Mucosa of rectum (tissue), 2 donors: ENCODE measurements at regions not wholly inside any gene's neighbourhood (a gene's known extent, or its start where the extent isn't known, plus 50 kb on each side); places are given as distances from the start of the nearest gene placed in this dataset.

Experiments
- H3K27ac ChIP-seq, 2 donors: one replicate each; pipeline ENCODE4 v1.7.0; 2013; ENCODE audit warnings: inconsistent platforms in 2 of 2, low read depth in 2 of 2, low read length in 2 of 2
- H3K27me3 ChIP-seq, 2 donors: one replicate each; pipeline ENCODE4 v1.7.0; 2013; ENCODE audit warnings: low read length in 2 of 2; ENCODE audit not compliant: control insufficient read depth in 2 of 2, insufficient read depth in 2 of 2
- H3K36me3 ChIP-seq, 2 donors: one replicate each; pipeline ENCODE4 v1.7.0; 2013; ENCODE audit warnings: low read length in 2 of 2; ENCODE audit not compliant: control insufficient read depth in 2 of 2, insufficient read depth in 2 of 2
- H3K4me1 ChIP-seq, 2 donors: one replicate each; pipeline ENCODE4 v1.7.0; 2013; ENCODE audit warnings: low read length in 2 of 2, mild to moderate bottlenecking in 1 of 2; ENCODE audit not compliant: control insufficient read depth in 2 of 2, insufficient read depth in 2 of 2
- H3K4me3 ChIP-seq, 2 donors: one replicate each; pipeline ENCODE4 v1.7.0; 2013; ENCODE audit warnings: low read length in 2 of 2
- H3K9ac ChIP-seq, 2 donors: one replicate each; pipeline ENCODE4 v1.7.0; 2013; ENCODE audit warnings: low read length in 2 of 2, low read depth in 1 of 2, mild to moderate bottlenecking in 1 of 2
- H3K9me3 ChIP-seq, 2 donors: one replicate each; pipeline ENCODE4 v1.7.0; 2013; ENCODE audit warnings: low read length in 2 of 2; ENCODE audit not compliant: control insufficient read depth in 2 of 2
- donor health status: healthy.
- donor health status: Normal muscosa, but diverticular disease.

DNA sequence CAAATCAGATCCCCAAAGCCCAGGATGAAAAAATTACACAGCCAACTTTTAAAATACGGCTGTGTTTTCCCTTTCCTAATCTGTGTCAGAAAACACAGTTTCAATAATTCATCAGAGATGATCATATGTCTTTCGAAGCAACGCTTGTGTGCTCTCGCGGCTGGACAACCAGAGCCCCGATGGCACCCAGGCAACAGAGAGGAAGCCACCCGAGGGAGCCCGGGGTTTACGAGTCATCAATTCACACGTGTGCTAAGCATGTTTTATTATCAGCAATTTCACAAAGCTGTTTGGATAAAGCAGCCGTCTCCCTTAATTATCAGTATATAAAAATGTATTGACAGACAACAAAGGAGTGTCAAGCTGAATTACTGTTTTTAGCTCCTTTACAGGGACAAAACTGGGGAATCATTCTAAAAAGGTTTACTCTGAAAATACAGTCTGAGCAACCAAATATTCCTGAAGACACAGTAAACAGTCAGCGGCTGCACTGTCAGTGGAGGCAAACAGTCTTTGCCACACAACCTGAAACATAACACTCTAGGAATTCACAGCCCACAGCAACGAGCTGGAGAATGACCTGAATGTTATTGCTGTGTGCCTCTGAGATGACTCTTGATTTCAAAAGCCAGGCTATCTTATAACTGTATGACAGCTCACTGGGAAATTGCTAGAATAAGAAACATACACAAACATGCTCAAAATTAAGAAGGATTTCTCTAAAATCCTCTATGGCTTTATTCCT is 201.0 kb downstream of the SIPA1L2 start:
- Histone ChIP-seq H3K4me1 (no peaks in the 10 kb centered on the region), H3K36me3 (peaks cover 39 to 55% of the 10 kb centered on the region in 2 donors), H3K27me3 (no peaks in the 10 kb centered on the region), H3K9ac (no peak overlapping the region), H3K4me3 (no peak overlapping the region), H3K27ac (no peak overlapping the region), H3K9me3 (no peaks in the 10 kb centered on the region)

DNA sequence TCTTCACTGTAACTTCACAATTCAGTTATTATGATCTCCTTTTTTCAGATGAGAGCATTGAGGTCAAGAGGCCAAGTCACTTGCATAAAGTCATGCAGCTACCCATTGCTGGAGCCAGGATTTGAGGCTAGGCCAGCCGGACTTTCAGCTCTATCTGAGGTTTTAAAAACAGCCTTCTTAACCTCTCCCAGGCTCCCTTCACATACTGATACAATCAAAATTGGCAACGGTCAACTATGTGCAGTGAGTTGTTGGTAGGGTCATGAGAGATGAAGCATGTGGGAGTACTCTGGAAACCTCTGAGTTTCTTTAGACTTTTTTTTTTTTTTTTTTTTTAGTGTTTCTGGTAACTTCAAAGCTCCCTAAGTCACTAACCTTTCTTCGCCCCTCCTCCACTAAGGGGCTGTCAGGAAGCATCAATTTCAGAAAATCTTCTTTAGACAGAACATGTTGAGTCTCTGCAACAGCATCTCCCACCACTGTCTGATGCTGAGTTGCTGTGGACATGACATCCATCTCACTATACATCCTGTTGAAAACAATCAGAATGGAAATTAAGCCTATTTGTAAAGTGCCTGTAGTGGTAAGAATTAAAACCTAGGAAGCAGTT is 201.8 kb downstream of the SIPA1L2 start:
- Histone ChIP-seq H3K9ac (no peak overlapping the region), H3K9me3 (no peaks in the 10 kb centered on the region), H3K4me1 (no peaks in the 10 kb centered on the region), H3K27me3 (no peaks in the 10 kb centered on the region), H3K36me3 (peaks cover 39 to 63% of the 10 kb centered on the region in 2 donors), H3K27ac (no peak overlapping the region), H3K4me3 (no peak overlapping the region)

- H3K36me3 ChIP-seq = peaks cover 36 to 55% of the 10 kb centered on the region in 2 donors
- no peaks in the 10 kb centered on the region for H3K27me3 ChIP-seq
- H3K9ac ChIP-seq = no peak overlapping the region
- no peak overlapping the region for H3K4me3 ChIP-seq
- no peaks in the 10 kb centered on the region for H3K9me3 ChIP-seq
- H3K4me1 ChIP-seq = no peaks in the 10 kb centered on the region
- no peak overlapping the region for H3K27ac ChIP-seq
Observed at GRCh38 chr1:232426801-232427200, 203.1 kb downstream of the SIPA1L2 start.

DNA sequence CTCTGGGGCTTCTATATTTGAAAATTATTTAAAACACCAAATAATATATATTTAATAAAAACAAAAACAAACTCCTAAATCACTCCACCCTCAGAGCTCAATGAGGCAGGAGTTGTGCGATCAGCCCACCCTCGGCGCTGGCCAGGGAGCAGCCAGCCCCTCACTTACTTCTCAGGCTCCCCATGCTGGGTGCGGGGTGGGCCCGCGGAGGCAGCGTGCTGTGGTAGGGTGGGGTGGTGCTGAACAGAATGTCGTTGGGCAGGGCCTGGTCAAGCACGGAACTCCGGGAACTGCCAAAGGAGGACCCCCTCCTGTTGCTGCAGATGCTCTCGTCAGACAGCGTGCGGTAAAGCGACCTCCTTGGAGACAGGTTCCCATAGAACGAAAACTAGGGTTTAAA is 204.5 kb downstream of the SIPA1L2 start:
- Histone ChIP-seq H3K27ac (no peak overlapping the region), H3K9ac (no peak overlapping the region), H3K27me3 (no peaks in the 10 kb centered on the region), H3K4me3 (no peak overlapping the region), H3K9me3 (no peaks in the 10 kb centered on the region), H3K4me1 (no peaks in the 10 kb centered on the region), H3K36me3 (peaks cover 24 to 52% of the 10 kb centered on the region in 2 donors)

DNA sequence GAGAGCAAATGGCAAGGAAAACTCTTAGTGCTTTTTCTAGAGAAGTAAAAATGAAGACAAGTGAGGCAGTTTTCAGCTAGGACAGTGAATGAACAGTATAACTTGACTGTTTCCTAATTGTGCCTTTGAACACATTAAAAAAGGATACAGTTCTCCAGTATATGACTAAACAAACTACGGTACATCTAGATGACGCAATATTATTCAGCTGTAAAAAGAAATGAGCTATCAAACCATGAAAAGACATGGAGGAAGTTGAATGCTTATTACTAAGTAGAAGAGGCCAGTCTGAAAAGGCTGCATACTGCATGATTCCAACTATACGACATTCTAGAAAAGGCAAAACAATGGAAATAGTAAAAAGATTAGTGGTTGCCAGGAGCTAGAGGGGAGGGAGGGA is 206.3 kb downstream of the SIPA1L2 start:
- Histone ChIP-seq H3K36me3 (peaks cover 31 to 55% of the 10 kb centered on the region in 2 donors), H3K4me1 (no peaks in the 10 kb centered on the region), H3K4me3 (no peak overlapping the region), H3K27me3 (no peaks in the 10 kb centered on the region), H3K27ac (no peak overlapping the region), H3K9ac (no peak overlapping the region), H3K9me3 (no peaks in the 10 kb centered on the region)

- no peaks in the 10 kb centered on the region for H3K27me3 ChIP-seq
- no peak overlapping the region for H3K9ac ChIP-seq
- no peaks in the 10 kb centered on the region for H3K4me1 ChIP-seq
- H3K9me3 ChIP-seq = no peaks in the 10 kb centered on the region
- peaks cover 35 to 59% of the 10 kb centered on the region in 2 donors for H3K36me3 ChIP-seq
- H3K4me3 ChIP-seq = no peak overlapping the region
- no peak overlapping the region for H3K27ac ChIP-seq
Observed at GRCh38 chr1:232422898-232423297, 207.0 kb downstream of the SIPA1L2 start.

DNA sequence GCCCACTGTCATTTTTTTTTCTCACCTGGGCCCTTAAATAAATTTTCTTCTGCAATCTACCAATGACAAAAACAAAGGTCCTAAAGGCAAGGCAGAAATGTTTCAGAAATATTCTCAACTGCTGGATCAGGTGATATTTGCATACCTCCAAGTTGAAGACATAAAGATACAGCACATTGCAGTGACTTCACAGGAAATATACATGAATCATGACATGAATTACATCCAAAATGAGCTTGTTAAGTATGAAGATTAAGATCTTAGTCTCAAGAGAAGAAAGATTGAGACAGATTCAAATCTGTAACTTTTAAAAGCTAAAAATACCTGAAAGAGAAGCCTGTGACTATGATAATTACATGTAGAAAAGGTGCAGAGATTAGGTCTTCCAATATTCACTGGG is 207.8 kb downstream of the SIPA1L2 start:
- no peak overlapping the region for H3K27ac ChIP-seq
- H3K4me1 ChIP-seq = no peaks in the 10 kb centered on the region
- H3K9ac ChIP-seq = no peak overlapping the region
- H3K27me3 ChIP-seq = no peaks in the 10 kb centered on the region
- no peak overlapping the region for H3K4me3 ChIP-seq
- H3K36me3 ChIP-seq = peaks cover 32 to 60% of the 10 kb centered on the region in 2 donors
- no peaks in the 10 kb centered on the region for H3K9me3 ChIP-seq

DNA sequence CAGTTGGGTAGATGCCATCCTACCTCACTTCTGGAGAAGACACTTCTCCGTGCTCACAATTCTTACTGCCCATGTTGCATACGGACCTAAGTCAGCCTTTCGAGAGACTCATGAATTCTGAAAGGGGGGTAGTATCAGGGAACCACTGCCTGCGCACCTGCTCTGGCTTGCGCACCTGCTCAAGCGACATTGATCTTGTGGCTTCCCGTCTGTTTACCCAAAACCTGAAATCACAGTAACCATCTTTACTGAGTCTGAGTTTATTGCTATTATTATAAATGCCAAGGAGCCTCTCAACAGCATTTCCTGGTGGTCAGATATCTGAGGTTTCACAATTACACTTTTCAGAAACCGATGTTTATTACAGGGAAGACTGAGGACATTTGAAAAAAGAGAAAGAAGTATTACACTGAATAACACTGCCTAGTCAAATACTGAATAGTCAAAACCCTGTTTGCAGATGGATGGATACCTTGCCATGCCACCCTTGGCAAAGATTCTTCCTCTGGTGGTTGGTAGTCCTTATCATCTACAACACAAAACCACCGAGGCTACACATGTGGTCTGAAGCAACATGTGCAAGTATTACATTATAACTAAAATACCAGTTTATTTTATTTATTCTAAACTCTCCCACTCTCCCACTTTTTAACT is 208.7 kb downstream of the SIPA1L2 start:
- Histone ChIP-seq H3K36me3 (peaks cover 32 to 63% of the 10 kb centered on the region in 2 donors), H3K27ac (no peak overlapping the region), H3K27me3 (no peaks in the 10 kb centered on the region), H3K9me3 (no peaks in the 10 kb centered on the region), H3K4me1 (no peaks in the 10 kb centered on the region), H3K9ac (no peak overlapping the region), H3K4me3 (no peak overlapping the region)

- Histone ChIP-seq H3K4me3 (no peak overlapping the region), H3K27ac (no peak overlapping the region), H3K9me3 (no peaks in the 10 kb centered on the region), H3K27me3 (no peaks in the 10 kb centered on the region), H3K36me3 (peaks cover 38 to 65% of the 10 kb centered on the region in 2 donors), H3K9ac (no peak overlapping the region), H3K4me1 (no peaks in the 10 kb centered on the region)
Observed at GRCh38 chr1:232417636-232418248, 212.2 kb downstream of the SIPA1L2 start.

GRCh38 chr1:232416026-232416568 is 213.8 kb downstream of the SIPA1L2 start:
- Histone ChIP-seq H3K9me3 (no peaks in the 10 kb centered on the region), H3K27ac (no peak overlapping the region), H3K4me1 (no peaks in the 10 kb centered on the region), H3K27me3 (no peaks in the 10 kb centered on the region), H3K9ac (no peak overlapping the region), H3K4me3 (no peak overlapping the region), H3K36me3 (peaks cover 42 to 71% of the 10 kb centered on the region in 2 donors)
